Activated CD4-positive, alpha-beta T cell treated with anti-CD3 and anti-CD28 coated beads, Interleukin-2, amount 50 U/mL, for 48 hours (primary cell): ENCODE measurements at regions not wholly inside any gene's neighbourhood (a gene's known extent, or its start where the extent isn't known, plus 50 kb on each side); places are given as distances from the start of the nearest gene placed in this dataset.
"Not testable (repeated sequence)": the region's sequence is repeated elsewhere in the genome, so short reads cannot be mapped to it uniquely, and the experiment has no call there.

ENCODE experiments used
- DNase-seq, 2 experiments: peaks; one replicate each; pipeline ENCODE4 v3.0.0-alpha.2; 2020

GRCh38 chr12:28998662-28999120 is 150.4 kb upstream of the FAR2 start:
- DNase-seq = peak in 1 of 2 experiments; percentile 14

- no peak for DNase-seq
These were observed 144.8 kb upstream of the FAR2 start for GRCh38 chr12:29004066-29004935.

GRCh38 chr12:29004936-29005304 is 144.2 kb upstream of the FAR2 start:
- DNase-seq = no peak

- DNase-seq = no peak
These were observed 140.3 kb upstream of the FAR2 start for GRCh38 chr12:29008786-29009185.

GRCh38 chr12:29012673-29013072 is 136.4 kb upstream of the FAR2 start:
- DNase-seq = no peak

- DNase-seq = not testable (repeated sequence)
These were observed 131.5 kb upstream of the FAR2 start for GRCh38 chr12:29017532-29017931.

GRCh38 chr12:29023436-29024076 is 125.5 kb upstream of the FAR2 start:
- DNase-seq = no peak

- DNase-seq = no peak
These were observed 125.0 kb upstream of the FAR2 start for GRCh38 chr12:29024117-29024516.

GRCh38 chr12:29025937-29026336 is 123.1 kb upstream of the FAR2 start:
- DNase-seq = no peak

- DNase-seq = no peak
These were observed 122.7 kb upstream of the FAR2 start for GRCh38 chr12:29026419-29026818.

- DNase-seq = not testable (repeated sequence)
These were observed 119.6 kb upstream of the FAR2 start for GRCh38 chr12:29029484-29029883.

GRCh38 chr12:29030006-29030405 is 119.1 kb upstream of the FAR2 start:
- no peak for DNase-seq

GRCh38 chr12:29032446-29032845 is 116.6 kb upstream of the FAR2 start:
- DNase-seq = no peak

- DNase-seq = no peak
These were observed 115.6 kb upstream of the FAR2 start for GRCh38 chr12:29033519-29033918.

GRCh38 chr12:29035112-29035511 is 114.0 kb upstream of the FAR2 start:
- DNase-seq = no peak

- DNase-seq = no peak
These were observed 110.1 kb upstream of the FAR2 start for GRCh38 chr12:29039013-29039412.

GRCh38 chr12:29041621-29042020 is 107.5 kb upstream of the FAR2 start:
- no peak for DNase-seq

GRCh38 chr12:29043069-29043468 is 106.0 kb upstream of the FAR2 start:
- no peak for DNase-seq

GRCh38 chr12:29044799-29045198 is 104.3 kb upstream of the FAR2 start:
- no peak for DNase-seq

- DNase-seq = no peak
These were observed 100.3 kb upstream of the FAR2 start for GRCh38 chr12:29048787-29049186.

GRCh38 chr12:29050503-29050902 is 98.6 kb upstream of the FAR2 start:
- no peak for DNase-seq

GRCh38 chr12:29051221-29051620 is 97.9 kb upstream of the FAR2 start:
- no peak for DNase-seq

GRCh38 chr12:29053567-29053966 is 95.5 kb upstream of the FAR2 start:
- DNase-seq = no peak
